Neural progenitor cell (in vitro differentiated cells): ENCODE measurements at regions not wholly inside any gene's neighbourhood (a gene's known extent, or its start where the extent isn't known, plus 50 kb on each side); places are given as distances from the start of the nearest gene placed in this dataset.
"Not testable (repeated sequence)": the region's sequence is repeated elsewhere in the genome, so short reads cannot be mapped to it uniquely, and the experiment has no call there.

Experiments used
- DNase-seq: peaks from one replicate; pipeline ENCODE4 v3.0.0-alpha.2; 2016; ENCODE audit warnings: low spot score
- H2AFZ ChIP-seq: fragments of 200-600 bp; sonication (generic); replicated peaks from 2 replicates; pipeline ENCODE4 v1.6.1; 2016; ENCODE audit warnings: antibody characterized with exemption
- H3F3A ChIP-seq: fragments of 200-600 bp; sonication (generic); 2 replicates; pipeline ENCODE4 v1.6.1; 2016; ENCODE audit warnings: antibody characterized with exemption, low read depth
- H3K27ac ChIP-seq: fragments of 200-600 bp; sonication (generic); 2 replicates; pipeline ENCODE4 v1.5.1; 2016; ENCODE audit warnings: mild to moderate bottlenecking
- H3K27me3 ChIP-seq: fragments of 200-600 bp; sonication (generic); 2 replicates; pipeline ENCODE4 v1.6.1; 2016; ENCODE audit warnings: mild to moderate bottlenecking, moderate library complexity
- H3K36me3 ChIP-seq: fragments of 200-600 bp; sonication (generic); 2 replicates; pipeline ENCODE4 v1.5.1; 2016
- H3K4me1 ChIP-seq: fragments of 200-600 bp; sonication (generic); 2 replicates; pipeline ENCODE4 v1.6.1; 2016; ENCODE audit warnings: mixed run types
- H3K4me2 ChIP-seq: fragments of 200-600 bp; sonication (generic); 2 replicates; pipeline ENCODE4 v1.6.1; 2016
- H3K4me3 ChIP-seq: fragments of 200-600 bp; sonication (generic); 2 replicates; pipeline ENCODE4 v1.5.1; 2016
- H3K79me2 ChIP-seq: fragments of 200-600 bp; sonication (generic); 2 replicates; pipeline ENCODE4 v1.6.1; 2016; ENCODE audit warnings: low read depth
- H3K9ac ChIP-seq: fragments of 200-600 bp; sonication (generic); 2 replicates; pipeline ENCODE4 v1.6.1; 2016
- H3K9me3 ChIP-seq: fragments of 200-600 bp; sonication (generic); 2 replicates; pipeline ENCODE4 v1.5.1; 2016; ENCODE audit warnings: low read depth
- H4K20me1 ChIP-seq: fragments of 200-600 bp; sonication (generic); 2 replicates; pipeline ENCODE4 v1.6.1; 2016; ENCODE audit warnings: low read depth
- H3K27ac Mint-ChIP-seq: 3 replicates; pipeline ENCODE4 v1.8.0; 2021; ENCODE audit warnings: mixed read lengths
- H3K27me3 Mint-ChIP-seq: 2 replicates; pipeline ENCODE4 v1.8.0; 2022; ENCODE audit warnings: low read depth, mild to moderate bottlenecking, inconsistent platforms, moderate library complexity, mixed read lengths; ENCODE audit not compliant: insufficient read depth
- H3K36me3 Mint-ChIP-seq: 3 replicates; pipeline ENCODE4 v1.8.0; 2021; ENCODE audit warnings: mixed read lengths
- H3K4me1 Mint-ChIP-seq: 3 replicates; pipeline ENCODE4 v1.8.0; 2021; ENCODE audit warnings: mixed read lengths
- H3K4me3 Mint-ChIP-seq: 3 replicates; pipeline ENCODE4 v1.8.0; 2021; ENCODE audit warnings: mild to moderate bottlenecking, moderate library complexity, mixed read lengths
- H3K9me3 Mint-ChIP-seq: 3 replicates; pipeline ENCODE4 v1.8.0; 2020; ENCODE audit warnings: mixed read lengths

- H3K27me3 Mint-ChIP-seq, H3K4me1 ChIP-seq, DNase-seq, H3K36me3 ChIP-seq, H3K9me3 ChIP-seq, H3K79me2 ChIP-seq, H3K9ac ChIP-seq, H3K27ac ChIP-seq, H3K36me3 Mint-ChIP-seq, H3K27ac Mint-ChIP-seq, H3K4me2 ChIP-seq, H3K9me3 Mint-ChIP-seq, H4K20me1 ChIP-seq, H3F3A ChIP-seq, H3K4me3 ChIP-seq, H3K27me3 ChIP-seq, H3K4me3 Mint-ChIP-seq, H2AFZ ChIP-seq: not testable (repeated sequence)
- peaks cover 15% of the 10 kb centered on the region for H3K4me1 Mint-ChIP-seq
Observed at GRCh38 chr7:6986892-6987291, 160.8 kb upstream of the CCZ1B start.

- H3K4me3 ChIP-seq, H3K36me3 ChIP-seq, H2AFZ ChIP-seq, H3K27me3 Mint-ChIP-seq, H4K20me1 ChIP-seq, H3K4me2 ChIP-seq, H3K9me3 ChIP-seq, H3K27ac ChIP-seq, H3K4me1 ChIP-seq, H3F3A ChIP-seq, H3K27ac Mint-ChIP-seq, H3K36me3 Mint-ChIP-seq, H3K4me3 Mint-ChIP-seq, DNase-seq, H3K27me3 ChIP-seq, H3K79me2 ChIP-seq, H3K9ac ChIP-seq, H3K9me3 Mint-ChIP-seq: not testable (repeated sequence)
- H3K4me1 Mint-ChIP-seq = peaks cover 21% of the 10 kb centered on the region
Observed at GRCh38 chr7:6988608-6989007, 162.5 kb upstream of the CCZ1B start.

GRCh38 chr7:6989968-6990367 is 163.9 kb upstream of the CCZ1B start:
- not testable (repeated sequence) for H3K36me3 ChIP-seq, H3K9me3 ChIP-seq, H3K4me3 ChIP-seq, H3K9ac ChIP-seq, H4K20me1 ChIP-seq, H3K27me3 ChIP-seq, H3K4me3 Mint-ChIP-seq, H3K4me1 ChIP-seq, H3K27ac Mint-ChIP-seq, H3K27ac ChIP-seq, H3F3A ChIP-seq, H3K36me3 Mint-ChIP-seq, H3K9me3 Mint-ChIP-seq, H2AFZ ChIP-seq, H3K4me2 ChIP-seq, DNase-seq, H3K27me3 Mint-ChIP-seq, H3K79me2 ChIP-seq
- H3K4me1 Mint-ChIP-seq = peaks cover 21% of the 10 kb centered on the region

GRCh38 chr7:6990426-6991152 is 164.5 kb upstream of the CCZ1B start:
- not testable (repeated sequence) for DNase-seq, H3K4me3 Mint-ChIP-seq, H4K20me1 ChIP-seq, H3K27ac ChIP-seq, H3K9me3 Mint-ChIP-seq, H3K4me3 ChIP-seq, H3F3A ChIP-seq, H3K36me3 ChIP-seq, H3K36me3 Mint-ChIP-seq, H3K79me2 ChIP-seq, H3K27me3 Mint-ChIP-seq, H3K4me2 ChIP-seq, H3K9ac ChIP-seq, H3K27me3 ChIP-seq, H3K4me1 ChIP-seq, H3K9me3 ChIP-seq, H2AFZ ChIP-seq
- Mint-ChIP-seq H3K27ac (peak overlapping the region; percentile 85), H3K4me1 (peaks cover 21% of the 10 kb centered on the region)

DNA sequence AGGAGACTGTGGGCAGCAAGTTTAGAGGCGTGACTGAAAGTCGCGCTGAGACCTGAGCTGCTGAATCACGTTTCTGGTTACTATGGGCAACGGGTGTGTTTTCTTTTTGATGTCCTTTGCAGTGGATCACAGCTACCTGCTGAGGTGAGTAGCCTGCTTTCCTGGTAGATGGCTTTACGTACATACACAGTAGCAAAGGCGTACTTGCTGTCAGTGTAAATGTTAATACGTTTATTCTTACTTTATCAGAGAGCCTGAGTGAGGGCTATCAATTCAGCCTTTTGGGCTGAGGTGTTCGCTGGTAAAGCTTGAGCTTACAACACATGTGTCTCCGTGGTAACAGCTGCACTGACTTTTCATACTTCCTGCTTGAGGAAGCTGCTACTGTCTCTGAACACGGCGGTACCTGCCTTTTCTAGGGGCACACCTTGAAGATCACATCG is 165.1 kb upstream of the CCZ1B start:
- H3K4me3 Mint-ChIP-seq, H3K27ac ChIP-seq, H4K20me1 ChIP-seq, H3K9me3 ChIP-seq, H2AFZ ChIP-seq, H3K27me3 Mint-ChIP-seq, H3K27me3 ChIP-seq, H3K36me3 ChIP-seq, H3K79me2 ChIP-seq, H3F3A ChIP-seq, H3K9ac ChIP-seq, H3K36me3 Mint-ChIP-seq, H3K9me3 Mint-ChIP-seq, H3K4me3 ChIP-seq, H3K4me2 ChIP-seq, H3K4me1 ChIP-seq: not testable (repeated sequence)
- DNase-seq = peak; percentile 30
- Mint-ChIP-seq H3K4me1 (peaks cover 21% of the 10 kb centered on the region), H3K27ac (peak overlapping the region; percentile 85)

- not testable (repeated sequence) for H3K4me3 ChIP-seq, H3K27me3 ChIP-seq, H3K4me3 Mint-ChIP-seq, H2AFZ ChIP-seq, H3K27ac ChIP-seq, H3K36me3 Mint-ChIP-seq, H3F3A ChIP-seq, H3K4me2 ChIP-seq, H3K9me3 Mint-ChIP-seq, H3K9me3 ChIP-seq, H3K4me1 ChIP-seq, H3K79me2 ChIP-seq, H3K27me3 Mint-ChIP-seq, H4K20me1 ChIP-seq, H3K36me3 ChIP-seq, H3K9ac ChIP-seq, DNase-seq
- Mint-ChIP-seq H3K4me1 (peaks cover 21% of the 10 kb centered on the region), H3K27ac (peak overlapping the region; percentile 85)
Observed at GRCh38 chr7:6991686-6992085, 165.6 kb upstream of the CCZ1B start.

DNA sequence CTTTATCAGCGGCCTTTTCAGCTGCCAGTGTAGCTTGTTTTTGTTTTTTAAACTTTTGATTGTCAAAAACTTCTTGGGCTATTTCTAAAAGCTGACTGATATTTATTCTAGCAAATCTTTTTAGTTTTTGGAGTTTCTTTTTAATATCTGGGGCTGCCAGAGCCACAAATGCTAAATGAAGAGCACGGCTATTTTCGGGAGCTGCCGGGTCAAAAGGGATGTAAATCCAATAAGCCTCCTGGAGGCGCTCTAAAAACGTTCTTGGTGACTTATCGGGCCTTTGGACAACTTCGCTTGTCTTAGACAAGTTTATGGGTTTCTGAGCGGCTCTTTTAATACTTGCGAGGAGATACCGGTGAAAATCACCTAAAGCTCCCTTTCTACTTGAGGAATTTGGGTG is 166.1 kb upstream of the CCZ1B start:
- H2AFZ ChIP-seq, H3K79me2 ChIP-seq, DNase-seq, H3K4me3 ChIP-seq, H3K9me3 Mint-ChIP-seq, H3K4me2 ChIP-seq, H3F3A ChIP-seq, H3K9ac ChIP-seq, H3K27ac Mint-ChIP-seq, H3K27me3 Mint-ChIP-seq, H3K27me3 ChIP-seq, H3K4me3 Mint-ChIP-seq, H3K4me1 ChIP-seq, H3K9me3 ChIP-seq, H3K27ac ChIP-seq, H3K36me3 Mint-ChIP-seq, H4K20me1 ChIP-seq, H3K36me3 ChIP-seq: not testable (repeated sequence)
- H3K4me1 Mint-ChIP-seq = peaks cover 21% of the 10 kb centered on the region

DNA sequence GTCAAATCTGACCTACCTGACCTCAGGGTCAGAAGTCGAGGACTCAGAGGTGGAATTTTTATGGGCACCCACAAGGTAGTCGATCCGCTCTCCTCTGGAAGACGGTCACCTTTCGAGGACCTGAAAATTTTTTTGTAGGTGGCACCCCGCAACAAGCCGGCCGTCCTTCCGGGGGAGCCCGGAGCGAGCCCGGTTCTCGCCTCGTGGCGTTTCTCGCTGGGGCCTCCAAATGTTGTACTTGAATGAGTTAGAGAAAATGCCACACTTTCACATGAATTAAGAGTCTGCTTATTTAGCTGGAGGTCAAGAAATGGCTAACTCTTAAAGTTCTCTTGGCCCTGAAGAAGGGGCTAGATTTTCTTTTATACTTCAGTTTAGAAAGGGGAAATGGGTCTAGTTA is 169.0 kb upstream of the CCZ1B start:
- not testable (repeated sequence) for H3K9ac ChIP-seq, H3K9me3 Mint-ChIP-seq

More for the DNA sequence above, 169.0 kb upstream of the CCZ1B start:
- not testable (repeated sequence) for H3K4me3 Mint-ChIP-seq, H3K9me3 ChIP-seq, H4K20me1 ChIP-seq, H3F3A ChIP-seq, H3K4me1 ChIP-seq, H3K79me2 ChIP-seq, H3K36me3 ChIP-seq, H3K4me3 ChIP-seq, H3K36me3 Mint-ChIP-seq, H3K4me2 ChIP-seq, H3K27me3 ChIP-seq, DNase-seq, H3K27ac Mint-ChIP-seq, H2AFZ ChIP-seq, H3K27me3 Mint-ChIP-seq, H3K27ac ChIP-seq
- peaks cover 21% of the 10 kb centered on the region for H3K4me1 Mint-ChIP-seq
